Hematopoietic multipotent progenitor cell treated with erythropoietin and hydrocortisone succinate and interleukin-3 and kit ligand, for 8 days (in vitro differentiated cells): ENCODE measurements at regions not wholly inside any gene's neighbourhood (a gene's known extent, or its start where the extent isn't known, plus 50 kb on each side); places are given as distances from the start of the nearest gene placed in this dataset.
"Not testable (repeated sequence)": the region's sequence is repeated elsewhere in the genome, so short reads cannot be mapped to it uniquely, and the experiment has no call there.

Source experiments
- DNase-seq: peaks from one replicate; pipeline ENCODE4 v3.0.0-alpha.2; 2015

DNA sequence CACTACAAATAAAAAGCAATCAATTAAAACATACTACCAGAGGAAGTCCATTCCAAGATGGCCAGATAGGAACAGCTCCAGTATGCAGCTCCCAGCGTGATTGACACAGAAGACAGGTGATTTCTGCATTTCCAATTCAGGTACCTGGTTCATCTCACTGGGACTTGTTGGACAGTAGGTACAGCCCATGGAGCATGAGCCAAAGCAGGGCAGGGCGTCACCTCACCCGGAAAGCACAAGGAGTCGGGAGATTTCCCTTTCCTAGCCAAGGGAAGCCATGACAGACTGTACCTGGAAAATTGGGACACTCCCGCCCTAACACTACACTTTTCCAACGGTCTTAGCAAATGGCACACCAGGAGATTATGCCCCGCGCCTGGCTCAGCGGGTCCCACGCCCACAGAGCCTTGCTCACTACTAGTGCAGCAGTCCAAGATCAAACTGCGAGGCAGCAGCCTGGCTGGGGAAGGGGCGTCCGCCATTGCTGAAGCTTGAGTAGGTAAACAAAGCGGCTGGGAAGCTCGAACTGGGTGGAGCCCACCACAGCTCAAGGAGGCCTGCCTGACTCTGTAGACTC is 106.0 kb downstream of the BUD13 start:
- not testable (repeated sequence) for DNase-seq

DNA sequence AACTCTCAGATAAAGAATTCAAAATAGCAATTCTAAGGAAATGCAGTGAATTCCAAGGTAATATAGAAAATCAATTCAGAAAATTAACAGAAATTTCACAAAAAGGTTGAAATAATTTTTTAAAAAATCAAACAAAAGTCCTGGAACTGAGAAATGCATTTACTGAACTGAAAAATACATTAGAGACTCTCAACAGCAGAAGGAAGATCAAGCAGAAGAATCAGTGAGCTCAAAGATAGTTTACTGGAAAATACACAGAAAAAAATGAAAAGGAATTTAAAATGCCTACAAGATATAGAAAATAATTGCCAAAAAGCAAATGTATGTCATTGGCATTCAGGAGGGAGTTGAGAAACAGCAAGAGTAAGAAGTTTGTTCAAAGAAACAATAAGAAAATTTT is 107.3 kb downstream of the BUD13 start:
- DNase-seq = no peak

DNA sequence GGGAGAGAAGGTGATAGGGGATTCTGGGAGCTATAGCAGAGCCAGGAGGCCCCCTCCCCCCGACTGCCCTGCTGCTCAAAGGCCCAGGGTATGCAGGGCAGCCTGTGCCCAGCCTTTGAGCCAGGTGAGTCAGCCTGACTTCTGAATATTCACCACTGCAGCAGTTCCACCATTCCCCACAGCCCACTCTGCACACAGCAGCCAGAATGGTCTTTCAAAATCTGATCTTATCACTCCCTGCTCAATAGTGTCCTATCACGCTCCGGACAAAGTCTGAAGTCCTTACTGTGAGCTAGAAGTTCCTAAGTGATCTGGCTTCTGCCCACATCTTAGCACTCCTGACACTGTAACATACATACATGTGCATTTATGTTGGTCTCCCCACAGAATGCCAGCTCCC is 111.7 kb downstream of the BUD13 start:
- no peak for DNase-seq

DNA sequence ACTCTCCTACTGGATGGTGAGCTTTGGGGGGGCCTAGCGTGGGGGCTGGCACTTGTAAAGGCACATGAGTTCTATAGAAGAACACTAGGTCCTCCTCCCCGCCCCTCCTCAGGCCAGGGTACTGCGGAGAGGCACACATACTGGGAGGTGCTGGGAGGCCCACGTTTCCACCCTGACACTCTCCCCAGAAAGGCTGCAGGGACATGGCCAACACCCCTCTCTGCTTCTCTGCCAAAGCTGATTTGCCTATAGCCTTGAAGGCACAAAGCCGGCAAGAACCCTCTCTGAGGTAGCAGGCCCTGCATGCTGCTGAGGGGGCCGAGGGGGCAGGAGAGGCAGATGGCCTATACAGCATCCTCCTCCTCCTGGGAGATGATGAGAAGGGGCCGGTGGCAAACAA is 112.8 kb downstream of the BUD13 start:
- DNase-seq = no peak

DNA sequence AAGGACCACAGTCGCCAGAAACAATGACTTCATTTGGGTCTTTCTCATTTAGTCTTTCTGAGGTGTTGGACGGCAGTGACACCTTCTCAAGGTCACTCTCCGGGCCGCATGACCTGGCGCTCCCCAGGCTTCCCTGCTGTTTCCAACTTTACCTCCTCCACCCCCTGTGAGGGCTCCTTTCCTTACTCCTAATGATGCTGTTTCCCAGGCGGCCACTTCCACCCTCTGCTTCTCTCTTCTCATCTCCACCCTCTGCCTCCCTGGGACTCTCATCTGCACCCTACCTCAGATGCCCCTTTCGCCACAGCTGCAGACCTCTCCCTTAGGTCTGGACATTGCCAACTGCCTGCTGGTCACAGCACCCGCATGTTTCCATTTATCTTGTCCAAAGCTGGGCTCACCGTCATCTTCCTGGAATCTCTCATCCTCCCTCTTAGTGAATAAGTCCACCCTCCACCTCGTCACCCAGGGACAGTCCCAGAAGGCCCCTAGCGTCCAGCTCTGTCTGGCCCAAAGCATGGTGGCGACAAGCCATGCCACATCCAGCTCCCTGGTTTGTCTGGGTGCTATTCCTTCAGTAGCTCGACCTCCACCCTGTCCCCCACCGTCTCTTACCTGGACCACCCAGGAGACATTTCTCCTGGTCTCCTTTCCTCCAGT is 113.8 kb downstream of the BUD13 start:
- DNase-seq = no peak

DNA sequence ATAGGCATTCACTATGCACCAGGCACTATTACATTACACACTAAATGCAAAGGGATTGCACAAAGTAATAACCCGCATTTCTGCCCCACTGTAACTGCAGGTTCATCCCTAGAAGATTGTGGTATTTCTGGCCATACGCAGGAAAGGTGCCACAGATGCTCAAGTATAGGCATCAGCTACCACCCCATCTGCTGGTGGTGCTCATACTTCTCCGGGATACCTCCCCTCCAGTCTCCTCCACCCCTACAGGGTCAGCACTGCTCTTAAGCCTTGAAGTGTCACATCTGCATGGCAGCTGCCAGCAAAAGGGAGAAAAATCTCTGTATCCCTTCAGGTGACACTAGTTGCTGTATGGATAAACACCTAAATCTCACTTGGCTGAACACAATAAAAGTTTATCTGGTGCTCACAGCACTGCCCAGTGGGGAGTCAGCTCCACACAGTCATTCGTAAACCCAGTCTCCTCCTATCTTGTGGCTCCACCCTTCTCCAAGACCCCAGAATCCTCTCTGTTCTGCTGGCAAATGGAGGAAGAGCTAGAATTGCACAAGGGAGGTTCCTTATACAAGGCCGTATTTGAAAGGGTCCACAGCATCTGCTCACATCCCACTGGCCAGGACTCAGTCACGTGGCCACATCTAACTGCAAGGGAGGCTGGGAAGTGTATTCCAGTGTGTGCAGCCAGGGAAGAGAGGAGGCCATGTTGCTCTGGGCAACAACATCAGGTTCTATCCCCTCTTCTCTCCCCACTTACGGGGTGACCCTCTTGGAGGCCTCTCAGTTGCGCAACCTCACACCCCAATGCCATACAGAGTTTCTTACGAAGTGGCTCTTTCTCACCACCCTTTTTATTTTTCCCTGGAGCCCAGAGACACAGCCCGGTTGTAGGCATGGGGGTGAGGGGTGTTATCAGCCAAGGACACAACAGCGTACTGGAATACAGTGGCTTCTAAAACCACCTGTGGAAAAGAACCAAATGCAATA is 114.7 kb downstream of the BUD13 start:
- peak; percentile 4 for DNase-seq

DNA sequence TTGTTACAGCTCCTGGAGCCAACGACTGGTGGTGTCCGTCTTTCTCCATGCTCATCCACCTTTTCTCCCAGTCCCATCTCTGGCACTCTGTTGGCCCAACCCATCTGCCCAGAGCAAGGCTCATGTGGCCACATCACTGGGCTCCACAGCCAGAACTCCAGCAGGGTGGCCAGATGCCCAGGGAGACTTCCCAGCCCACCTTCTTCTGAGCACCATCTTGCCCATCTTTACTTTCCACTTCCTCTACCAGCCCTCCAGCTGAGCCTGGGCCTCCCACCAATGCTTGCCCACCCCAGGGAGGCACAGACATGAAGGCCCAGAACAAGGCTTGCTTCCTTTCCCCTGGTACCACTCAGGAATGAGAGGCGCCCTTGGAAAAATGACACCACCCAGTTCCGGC is 116.8 kb downstream of the BUD13 start:
- DNase-seq = no peak

DNA sequence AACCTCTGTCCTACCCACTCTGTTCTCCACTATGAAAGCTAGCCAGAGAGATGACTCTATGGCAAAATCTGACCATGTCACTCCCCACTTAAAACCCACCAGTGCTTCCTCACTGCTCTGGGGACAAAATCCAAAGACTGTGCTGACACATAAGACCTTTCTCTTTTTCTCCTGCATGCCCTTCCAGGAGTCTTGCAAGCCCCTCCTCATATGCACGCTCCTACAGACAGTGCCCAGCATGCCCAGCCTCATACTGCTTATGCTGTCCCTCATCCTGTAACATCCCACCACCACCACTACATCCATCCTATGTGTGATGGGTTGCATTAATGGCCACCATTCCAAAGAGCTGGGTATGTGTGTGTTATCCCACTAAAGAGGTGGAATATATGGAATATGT is 118.3 kb downstream of the BUD13 start:
- DNase-seq = no peak

DNA sequence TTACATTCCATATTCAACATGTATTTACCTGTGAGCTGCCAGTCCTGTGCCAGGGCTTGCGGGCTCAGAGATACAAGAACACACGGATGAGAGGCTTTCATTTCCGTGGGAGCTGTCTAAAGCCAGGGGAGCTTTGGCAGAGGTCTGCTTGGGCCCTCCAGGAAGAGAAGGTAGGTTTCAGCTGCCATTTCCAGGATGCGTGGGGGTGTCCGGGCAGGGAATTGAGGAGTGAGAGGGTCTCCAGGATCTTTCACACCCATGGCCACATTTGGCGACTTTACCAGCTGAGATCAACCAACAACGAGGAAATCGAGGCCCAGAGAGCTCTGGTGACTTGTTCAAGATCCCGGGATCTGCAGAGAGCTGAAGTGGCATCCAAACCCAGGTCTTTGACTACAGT is 119.6 kb downstream of the BUD13 start:
- no peak for DNase-seq

DNA sequence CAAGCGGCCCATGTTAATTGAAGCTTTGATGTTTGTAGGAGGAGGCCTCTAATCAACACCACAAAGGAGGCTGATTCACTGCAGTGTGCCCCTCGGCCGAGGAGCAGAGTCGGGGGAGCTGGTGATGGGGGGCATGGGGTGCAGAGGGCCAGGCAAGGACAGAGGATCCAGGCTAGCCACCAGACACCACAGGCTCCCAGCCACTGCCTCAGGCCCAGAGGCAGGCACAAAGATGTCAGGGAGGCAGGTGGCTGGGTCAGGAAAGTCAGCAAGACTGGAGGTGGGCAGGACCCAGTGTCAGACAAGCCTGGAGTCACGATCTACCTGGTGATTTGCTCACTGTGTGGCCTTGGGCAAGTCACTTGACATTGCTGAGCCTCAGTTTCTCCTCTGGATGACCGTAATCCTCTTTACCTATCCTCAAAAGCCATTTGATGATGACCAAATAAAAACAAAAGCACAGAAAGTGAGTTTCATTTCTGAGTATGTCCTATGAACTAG is 121.0 kb downstream of the BUD13 start:
- no peak for DNase-seq

DNA sequence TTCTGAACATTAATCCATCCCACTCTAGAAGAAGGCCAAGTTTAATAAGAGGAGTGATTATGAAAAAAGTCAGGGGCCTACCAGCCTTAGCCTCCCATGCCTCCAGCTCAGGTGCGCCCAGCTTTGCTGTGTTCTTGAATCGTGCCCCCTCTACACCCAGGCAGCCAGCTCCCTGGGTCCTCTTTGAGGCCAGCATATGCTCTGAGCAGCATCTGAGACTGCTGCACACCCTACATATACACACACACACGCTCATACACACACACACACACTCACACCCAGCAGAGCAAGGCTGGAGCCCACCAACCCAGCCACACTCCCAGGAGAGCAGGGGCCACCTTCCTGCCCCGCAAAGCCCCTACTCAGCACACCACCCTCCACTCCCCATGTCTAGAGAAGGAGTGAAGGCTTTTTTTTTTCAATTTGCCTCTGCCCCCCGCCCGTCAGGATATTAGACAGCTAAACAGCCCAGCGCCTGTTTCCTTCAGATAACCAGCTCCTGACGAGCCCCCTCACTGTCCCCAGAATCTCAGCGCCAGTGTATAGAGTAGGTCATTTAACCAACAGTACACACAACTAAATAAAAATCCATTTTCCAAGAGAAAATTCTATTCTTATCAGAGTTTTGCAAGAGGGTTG is 121.6 kb downstream of the BUD13 start:
- DNase-seq = peak; percentile 72

DNA sequence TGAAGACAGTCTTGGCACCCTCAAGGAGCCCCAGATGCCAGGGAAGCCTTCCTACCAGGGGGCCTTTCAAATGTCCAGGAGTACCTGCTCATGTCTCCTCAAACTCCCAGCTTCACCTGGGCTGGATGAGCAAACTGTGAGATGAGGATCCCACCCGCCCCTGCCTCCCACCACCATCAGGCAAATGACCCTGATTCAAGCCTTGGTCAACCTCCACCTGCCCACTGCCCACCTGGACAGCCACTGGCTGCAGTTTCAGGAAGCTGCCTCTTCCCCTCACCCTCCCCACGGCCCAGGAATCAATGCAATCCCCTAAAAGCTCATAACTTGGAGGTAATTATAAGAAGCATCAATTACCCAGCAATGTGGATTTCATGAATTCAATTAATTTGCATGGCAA is 122.7 kb downstream of the BUD13 start:
- DNase-seq = no peak

DNA sequence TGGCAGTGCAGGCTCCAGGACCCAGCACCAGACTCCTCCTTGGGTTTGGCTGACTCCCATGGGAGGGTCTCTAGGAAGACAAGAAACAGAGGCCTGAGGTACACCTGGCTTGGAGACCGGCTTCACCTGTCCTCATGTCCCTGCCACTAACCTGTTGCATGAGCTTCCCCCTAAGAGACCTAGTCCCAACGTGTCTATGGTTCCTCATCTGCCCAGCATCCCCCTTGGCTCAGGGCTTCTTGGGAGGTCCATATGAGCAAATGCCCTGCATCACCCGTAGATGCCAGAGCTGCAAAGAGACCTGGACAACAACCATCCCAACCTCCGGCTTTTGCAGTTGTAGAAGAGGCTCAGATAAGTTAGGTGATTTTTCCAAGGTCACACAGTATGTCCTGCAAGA is 123.5 kb downstream of the BUD13 start:
- DNase-seq = no peak

DNA sequence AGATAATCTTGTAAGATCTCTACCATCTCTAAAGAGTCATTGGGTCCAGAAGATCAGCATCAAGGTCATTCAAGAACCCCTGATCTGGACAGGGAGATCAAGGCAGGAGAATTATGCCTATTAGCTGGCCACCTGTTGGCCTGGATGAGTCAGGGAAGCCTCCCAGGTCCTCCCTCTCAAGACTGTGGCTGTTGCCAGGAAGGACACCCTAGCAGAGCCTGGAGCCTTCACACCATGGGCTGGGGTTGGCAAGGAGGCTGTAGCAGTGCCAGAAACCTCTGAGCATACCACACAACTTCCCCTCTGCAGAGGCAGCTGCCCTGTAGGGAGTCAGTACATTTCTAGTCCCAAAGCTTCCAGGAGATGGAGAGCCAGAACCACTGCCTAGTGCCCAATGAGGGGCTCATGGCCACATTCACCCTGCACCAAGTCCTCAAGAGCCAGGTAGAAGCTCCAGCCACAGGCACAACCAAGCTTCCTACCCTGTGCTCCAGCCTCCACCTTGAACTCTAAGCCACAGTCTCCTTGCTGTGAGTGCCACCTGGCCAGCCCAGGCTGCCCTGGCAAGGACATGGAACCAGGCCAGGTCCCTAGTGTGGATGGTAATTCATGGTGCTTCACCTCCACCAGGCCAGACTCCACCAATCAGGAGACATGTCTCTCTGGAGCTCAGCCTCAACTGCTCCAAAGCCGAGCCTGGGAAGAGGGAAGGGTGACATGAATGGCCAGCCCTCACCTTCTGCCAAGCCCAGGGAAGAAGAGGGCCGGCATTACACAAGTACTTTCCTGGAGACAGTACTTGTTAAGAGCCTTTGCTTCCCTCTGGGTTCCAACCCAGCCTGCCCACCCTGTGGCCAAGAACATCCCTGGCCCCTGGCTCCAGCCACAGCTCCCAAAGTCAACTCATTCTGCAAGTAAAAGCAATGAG is 124.3 kb downstream of the BUD13 start:
- no peak for DNase-seq

DNA sequence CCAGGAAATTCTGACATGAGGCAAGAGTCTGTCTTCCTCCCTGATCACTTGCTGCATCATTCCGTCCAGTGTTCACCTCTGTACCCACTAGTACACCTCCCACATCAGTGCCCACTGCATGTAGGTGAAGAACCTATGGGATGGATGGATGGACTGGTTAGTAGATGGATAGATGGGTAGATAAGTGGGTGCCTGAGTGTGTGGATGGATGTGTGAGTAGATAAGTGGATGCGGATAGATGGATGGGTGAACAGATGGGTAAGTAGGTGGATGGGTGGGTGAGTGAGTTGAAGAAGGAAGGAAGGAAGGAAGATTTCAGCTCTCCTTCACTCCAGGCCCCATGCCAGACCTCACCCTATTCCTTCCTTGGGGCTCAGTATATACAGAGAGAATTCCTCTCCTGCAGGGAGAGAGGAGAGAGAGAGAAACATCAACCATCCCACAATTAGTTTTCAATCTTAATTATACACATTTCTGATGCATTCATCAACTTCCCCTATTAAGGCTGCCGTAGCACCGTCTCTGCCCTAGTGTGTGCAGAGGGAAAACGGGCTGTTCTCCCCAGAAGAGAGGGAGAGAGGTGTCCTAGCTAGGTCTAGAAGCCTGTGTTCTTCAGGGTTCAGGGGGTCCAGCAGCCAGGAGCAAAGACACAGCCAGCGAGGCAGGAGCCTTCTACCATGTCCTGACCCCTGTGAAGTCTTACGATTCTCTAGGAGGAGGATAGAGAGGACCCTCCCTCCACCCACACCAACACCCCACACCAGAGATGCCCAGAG is 125.3 kb downstream of the BUD13 start:
- no peak for DNase-seq

DNA sequence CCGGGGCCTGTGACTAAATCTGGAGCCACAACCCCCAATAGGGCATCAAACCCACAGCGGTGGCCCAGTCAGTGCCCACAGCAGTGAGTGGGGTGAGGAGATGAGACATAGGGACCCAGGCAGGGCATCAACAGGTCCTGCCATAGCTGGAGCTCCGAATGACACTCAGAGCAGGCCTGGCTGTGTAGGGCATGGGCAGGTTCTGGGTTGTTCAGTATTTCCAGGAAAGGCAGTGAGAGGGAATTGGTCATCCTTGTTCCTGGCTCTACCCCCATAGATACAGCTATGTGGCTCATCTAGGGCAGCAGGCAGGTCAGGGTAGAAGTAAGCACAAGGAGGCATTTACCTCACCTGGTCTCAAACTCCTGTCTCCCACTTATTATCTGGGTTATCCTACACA is 126.6 kb downstream of the BUD13 start:
- DNase-seq = no peak

DNA sequence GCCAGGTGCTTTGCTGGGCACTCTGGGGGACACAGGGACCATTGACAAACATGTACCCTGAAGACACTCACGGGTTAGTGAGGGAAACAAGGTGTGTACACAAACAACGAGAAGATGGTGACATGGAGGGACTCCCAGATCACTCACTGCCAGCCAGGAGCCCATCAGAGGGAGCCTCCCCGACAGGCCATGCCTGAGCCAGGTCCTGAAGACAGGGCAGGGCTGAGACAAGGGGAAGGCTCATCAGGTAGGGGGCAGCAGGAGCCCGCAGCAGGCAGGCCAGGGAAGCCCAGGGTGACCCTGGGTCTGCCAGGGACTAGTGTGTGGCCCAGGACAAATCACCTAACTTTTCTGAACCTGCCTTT is 127.9 kb downstream of the BUD13 start:
- DNase-seq = no peak

DNA sequence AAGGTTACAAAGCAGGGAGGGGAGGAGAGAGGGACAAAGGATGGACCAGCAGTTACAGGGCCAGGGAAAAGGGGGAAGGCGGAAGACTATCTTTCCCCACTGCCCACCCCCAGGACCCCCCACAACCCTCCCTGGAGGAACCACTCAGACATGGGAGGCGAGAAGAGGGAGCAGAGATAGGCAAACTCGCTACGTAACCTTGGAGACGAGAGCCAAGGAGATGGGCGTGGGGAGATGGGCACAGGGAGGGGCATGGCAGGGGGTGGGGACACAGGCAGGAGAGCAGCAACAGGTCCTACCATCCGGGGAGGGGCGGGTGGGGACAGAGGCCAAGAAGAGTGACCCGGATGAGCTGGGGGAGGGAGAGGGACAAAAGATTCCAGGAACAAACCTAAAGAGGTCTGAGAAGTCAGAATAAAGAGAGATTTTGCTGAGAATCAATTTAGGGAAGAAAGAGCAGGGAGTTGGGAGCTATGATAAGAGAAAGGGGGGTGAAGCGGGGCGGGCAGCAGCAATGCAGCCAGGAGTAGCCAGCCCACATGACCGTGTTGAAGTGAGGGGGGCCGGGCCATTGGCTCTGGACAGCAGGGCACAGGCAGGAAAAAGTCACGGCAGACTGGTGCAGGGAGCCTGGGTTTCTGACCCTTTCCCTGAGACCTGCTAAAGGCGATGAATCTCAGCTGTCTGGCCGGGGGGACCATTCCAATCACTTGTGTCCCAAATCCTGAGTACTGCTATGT is 128.4 kb downstream of the BUD13 start:
- no peak for DNase-seq

DNA sequence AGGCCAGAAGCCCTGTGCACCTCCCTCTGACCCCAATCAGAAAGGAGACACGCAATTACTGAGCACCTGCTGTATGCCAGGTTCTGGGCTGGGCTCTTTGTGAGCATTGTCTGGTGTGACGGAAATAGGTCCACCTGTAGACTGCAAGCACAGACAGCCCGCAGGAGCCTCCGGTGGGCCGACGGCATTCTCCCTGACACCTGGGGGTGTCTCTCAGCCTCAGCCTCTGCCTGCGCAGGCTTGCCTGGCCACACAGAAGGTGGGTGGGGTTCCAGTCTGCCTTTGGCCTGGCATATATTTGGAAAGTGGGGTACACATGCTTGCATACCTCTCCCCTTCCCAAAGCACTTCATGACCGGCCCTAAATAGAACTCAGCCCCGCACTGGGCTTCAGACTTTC is 129.3 kb downstream of the BUD13 start:
- no peak for DNase-seq

DNA sequence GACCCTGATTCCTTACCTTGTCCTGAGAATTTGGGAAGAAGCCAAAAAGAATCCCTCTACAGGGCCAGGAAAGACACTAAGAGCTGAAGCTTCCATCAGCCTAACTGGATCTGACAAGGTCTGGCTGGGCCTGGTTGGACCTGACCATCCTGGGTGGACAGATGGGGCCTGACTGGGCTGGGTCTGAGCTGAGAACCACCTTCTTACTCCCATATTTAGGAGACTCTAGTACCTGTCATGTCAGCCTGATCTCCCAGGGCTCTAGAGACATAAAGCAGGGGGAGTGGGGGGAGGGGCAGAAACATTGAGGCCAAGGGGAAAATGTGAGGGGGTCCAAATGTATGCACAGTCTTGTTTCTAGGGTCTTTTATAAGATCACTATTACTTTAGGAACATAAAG is 129.9 kb downstream of the BUD13 start:
- DNase-seq = no peak

DNA sequence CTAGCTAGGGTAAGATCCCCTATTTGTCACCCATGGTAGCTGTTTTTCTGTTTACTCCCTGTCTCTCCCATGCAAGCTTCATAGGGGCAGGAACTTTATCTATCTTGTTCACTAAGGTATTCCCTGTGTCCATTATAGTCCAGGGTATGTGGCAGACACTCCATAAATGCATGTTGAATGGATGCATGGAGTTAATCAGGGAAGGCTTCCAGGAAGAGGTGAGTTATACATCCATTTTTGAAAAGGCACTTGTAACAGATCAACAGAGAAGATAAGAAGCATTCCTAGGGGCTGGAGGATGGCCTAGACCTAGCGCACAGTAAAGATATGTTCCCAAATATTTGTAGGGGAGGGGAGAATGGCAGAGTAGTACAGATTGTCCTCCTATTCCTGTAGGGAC is 130.3 kb downstream of the BUD13 start:
- no peak for DNase-seq
